Fibroblast of skin of scalp (primary cell): ENCODE measurements at regions not wholly inside any gene's neighbourhood (a gene's known extent, or its start where the extent isn't known, plus 50 kb on each side); places are given as distances from the start of the nearest gene placed in this dataset.
"Not testable (repeated sequence)": the region's sequence is repeated elsewhere in the genome, so short reads cannot be mapped to it uniquely, and the experiment has no call there.

ENCODE experiments used
- DNase-seq: peaks from one replicate; pipeline ENCODE4 v3.0.0-alpha.2; 2013

DNA sequence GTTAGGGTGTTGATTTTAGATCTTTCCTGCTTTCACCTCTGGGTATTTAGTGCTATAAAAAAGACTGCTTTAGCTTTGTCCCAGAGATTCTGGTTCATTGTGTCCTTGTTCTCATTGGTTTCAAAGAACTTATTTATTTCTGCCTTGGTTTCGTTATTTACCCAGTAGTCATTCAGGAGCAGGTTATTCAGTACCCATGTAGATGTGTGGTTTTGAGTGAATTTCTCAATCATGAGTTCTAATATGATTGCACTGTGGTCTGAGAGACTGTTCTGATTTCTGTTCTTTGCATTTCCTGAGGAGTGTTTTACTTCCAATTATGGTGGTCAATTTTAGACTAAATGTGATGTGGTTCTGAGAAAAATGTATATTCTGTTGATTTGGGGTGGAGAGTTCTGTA, 167.1 kb upstream of the KYNU start:
- no peak for DNase-seq

DNA sequence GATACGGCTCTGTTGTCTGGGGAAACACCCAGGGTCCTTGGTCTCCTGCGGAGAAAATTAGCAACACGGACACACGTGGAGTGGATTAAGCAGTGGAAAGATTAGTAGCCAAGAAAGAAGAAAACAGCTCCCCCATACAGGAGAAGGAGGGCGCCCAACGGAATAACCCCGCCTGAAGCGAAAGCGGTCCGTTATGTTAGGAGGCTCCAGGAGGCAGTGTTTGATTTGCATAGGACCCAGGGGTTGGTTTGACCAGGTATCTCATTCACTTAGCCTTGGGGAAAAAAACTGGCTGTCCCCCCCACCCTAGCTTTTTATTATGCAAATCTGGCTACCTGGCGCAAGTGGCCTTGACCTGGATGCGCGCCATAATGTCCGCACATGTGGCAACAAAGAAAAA, 170.1 kb upstream of the KYNU start:
- no peak for DNase-seq

DNA sequence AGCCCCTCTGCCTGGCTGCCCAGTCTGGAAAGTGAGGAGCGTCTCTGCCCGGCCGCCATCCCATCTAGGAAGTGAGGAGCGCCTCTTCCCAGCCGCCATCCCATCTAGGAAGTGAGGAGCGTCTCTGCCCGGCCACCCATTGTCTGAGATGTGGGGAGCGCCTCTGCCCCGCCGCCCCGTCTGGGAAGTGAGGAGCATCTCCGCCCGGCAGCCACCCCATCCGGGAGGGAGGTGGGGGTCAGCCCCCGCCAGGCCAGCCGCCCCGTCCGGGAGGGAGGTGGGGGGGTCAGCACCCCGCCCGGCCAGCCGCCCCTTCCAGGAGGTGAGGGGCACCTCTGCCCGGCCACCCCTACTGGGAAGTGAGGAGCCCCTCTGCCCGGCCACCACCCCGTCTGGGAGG, 175.1 kb upstream of the KYNU start:
- DNase-seq, result not testable (repeated sequence)

DNA sequence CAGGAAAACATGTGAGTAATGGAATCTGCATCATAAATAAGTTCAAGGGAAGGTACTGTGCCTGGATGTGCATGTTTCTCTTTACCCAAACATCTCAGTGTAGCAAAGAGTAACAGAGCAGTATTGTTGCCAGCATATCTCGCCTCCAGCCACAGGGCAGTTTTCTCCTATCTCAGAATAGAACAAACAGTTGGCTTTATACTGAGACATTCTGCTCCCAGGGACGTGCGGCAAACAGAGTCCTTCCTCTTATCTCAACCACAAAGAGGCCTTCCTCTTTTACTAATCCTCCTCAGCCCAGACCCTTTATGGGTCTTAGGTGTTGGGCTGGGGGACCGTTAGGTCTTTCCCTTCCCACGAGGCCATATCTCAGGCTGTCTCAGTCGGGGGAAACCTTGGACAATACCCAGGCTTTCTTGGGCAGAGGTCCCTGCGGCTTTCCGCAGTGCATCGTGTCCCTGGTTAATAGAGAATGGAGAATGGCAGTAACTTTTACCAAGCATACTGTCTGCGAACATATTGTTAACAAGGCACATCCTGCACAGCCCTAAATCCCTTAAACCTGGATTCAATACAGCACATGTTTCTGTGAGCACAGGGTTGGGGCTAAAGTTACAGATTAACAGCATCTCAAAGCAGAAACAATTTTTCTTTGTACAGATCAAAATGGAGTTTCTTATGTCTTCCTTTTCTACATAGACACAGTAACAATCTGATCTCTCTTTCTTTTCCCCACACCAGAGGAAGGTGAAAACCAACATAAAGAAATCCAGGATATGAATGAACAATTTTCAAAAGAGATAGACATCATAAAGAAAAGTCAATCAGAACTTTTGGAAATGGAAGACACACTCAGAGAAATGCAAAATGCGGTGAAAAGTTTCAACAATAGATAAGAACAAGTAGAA, 181.9 kb upstream of the KYNU start:
- DNase-seq, result not testable (repeated sequence)

DNA sequence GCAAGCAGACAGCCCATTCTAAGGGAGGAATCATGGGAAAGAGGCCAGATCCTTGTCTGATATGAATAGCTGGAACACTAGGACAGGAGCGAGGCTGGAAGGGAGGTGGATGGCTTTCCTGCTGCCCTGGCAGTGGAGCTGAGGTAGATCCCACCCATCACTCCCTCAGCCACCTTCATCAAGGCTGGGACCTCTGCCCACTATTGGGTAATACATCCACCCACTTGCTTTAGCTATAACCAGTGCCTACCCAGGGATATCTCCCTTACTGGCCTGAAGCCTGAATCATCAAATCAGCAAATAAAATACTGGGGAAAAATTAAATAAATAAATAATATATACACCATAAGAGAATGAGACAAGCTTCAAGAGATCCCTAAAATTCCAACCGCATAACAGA, 183.2 kb upstream of the KYNU start:
- DNase-seq, result no peak

DNA sequence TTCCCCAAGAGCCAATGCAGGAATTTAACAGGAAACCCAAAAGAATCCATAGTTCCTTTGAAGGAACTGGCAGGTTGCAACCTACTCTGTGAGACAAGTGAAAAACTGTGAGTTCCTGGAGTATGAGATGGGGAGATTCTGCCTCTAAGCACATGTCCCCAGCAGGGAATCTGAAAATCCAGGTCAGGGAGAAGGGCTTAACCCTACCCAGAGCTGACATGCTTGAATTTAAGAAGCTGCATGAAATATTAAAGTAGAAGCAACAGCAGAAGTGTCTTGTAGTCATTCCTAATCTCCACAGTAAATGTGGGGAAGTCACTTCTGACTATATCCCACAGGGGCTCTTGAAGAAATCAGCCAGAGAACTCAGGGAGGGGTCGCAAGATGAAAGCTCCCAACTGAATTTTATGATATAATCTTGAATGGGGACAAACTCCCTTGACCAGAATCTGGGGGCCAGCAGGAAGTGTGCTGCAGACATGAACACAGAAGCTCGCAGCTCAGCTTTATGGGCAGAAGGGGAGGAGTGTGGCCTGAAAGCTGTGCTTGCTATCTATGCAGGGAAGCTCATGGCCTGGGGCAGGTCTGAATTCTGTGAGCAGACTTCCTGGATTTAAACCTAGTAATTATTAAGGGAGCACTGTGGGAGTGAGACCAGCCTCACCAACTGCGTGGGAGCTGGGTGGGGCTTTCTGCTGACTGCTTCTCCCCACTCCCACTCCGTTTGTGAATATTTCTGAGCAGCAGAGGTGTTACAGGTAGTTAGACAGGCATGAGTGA, 184.1 kb upstream of the KYNU start:
- no peak for DNase-seq

DNA sequence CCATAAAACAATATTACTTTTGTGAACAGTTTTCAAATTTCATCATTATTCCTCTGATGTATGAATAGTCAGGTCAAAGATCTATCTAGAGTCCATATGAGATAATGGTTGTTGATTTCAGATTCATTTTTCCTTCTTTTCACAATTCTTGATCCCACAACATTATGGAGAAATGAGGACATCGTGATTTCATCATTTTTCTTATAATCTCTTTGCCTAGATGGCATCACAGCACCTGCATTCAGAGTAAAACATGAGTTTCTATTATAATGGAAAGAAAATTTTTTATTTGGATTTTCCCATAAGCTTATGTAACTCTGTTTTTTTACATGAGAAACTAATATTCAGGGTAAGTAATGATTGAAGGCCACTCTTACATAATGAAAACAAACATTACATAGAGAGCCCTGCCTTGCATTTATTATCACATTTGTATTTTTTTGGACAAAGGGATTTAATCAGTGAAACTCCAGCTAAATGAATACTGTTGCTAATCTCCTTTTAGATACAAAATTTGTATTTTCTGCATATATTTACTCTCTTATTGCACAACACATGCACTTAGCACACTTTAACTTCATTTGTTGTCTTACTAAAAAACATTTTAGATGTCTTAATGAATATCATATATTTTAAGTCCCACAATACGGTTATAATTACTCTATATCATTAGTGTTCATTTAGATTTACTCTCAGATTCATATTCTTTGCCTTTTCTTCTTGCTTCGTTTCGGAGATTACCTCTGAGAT, 188.4 kb upstream of the KYNU start:
- no peak for DNase-seq

DNA sequence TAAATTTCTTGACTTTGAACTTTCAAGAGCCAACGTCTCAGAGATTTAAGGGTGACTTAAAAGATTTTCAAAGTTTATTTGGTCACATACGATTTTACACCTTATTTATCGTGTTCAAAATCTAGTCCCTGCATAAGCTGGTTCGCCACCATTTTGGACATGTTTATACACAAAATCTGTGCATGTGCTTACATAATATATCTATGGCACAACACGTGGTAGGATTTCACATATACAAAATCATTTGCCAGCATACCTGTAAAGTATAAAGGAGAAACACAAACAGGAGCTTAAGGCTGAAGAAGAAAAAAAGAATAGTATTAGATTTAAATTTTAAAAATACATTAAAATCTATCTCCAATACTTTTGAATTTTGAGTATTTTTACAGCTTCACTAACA, 190.0 kb upstream of the KYNU start:
- DNase-seq, result no peak

DNA sequence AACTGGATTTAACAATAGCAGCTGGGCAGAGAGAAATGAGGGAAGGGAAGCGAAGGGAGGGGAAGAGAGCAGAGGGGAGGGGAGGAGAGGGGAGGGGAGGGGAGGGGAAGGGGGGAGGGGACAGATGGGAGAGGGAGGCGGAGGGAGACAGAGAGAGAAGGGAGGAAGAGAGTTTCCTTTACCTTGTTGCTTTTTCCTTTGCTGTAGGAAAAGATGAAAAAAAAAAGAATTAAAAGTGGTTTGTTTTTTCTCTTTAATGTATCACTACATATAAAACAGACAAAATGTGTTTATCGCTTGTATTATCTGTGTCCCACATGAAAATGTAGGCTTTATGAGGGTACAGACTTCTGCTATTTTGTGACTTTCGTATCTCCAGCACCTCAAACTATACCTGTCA, 190.4 kb upstream of the KYNU start:
- DNase-seq, result no peak

DNA sequence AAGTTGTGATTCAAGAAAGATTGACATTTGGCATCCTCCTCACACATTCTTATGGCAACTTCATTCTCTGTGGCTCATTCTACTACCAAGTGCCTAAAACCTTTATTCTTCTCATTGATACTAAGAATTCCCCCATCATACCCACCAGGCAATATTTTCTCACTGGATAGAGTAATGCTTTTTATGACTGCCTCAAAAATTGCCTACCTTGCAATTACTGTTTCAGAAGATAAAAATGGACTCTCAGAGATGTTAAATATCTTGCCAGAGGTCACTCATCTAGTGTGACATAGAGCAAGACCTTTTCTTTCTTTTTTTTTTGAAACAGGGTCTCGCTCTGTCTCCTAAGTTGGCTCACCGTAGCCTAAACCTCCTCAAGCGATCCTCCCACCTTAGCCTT, 192.8 kb upstream of the KYNU start:
- DNase-seq, result no peak

DNA sequence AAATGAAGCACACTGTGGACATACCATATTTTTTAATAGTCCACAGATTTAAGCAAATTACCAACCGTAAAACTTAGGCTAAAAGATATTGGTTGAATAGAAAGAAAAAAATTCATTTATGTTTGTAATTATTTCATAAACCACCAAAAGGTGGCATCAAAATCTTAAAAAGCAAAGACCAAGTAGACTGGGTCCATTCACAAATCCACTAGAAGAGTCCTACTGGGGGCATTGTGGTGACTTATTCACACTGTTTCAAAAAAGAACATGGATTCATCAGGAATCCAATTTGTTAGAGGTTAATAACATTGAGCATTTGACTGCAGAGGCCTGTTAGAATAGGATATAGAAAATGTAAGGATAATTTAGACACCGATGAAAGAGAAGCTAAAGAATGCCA, 194.9 kb upstream of the KYNU start:
- DNase-seq, result peak; percentile 37

DNA sequence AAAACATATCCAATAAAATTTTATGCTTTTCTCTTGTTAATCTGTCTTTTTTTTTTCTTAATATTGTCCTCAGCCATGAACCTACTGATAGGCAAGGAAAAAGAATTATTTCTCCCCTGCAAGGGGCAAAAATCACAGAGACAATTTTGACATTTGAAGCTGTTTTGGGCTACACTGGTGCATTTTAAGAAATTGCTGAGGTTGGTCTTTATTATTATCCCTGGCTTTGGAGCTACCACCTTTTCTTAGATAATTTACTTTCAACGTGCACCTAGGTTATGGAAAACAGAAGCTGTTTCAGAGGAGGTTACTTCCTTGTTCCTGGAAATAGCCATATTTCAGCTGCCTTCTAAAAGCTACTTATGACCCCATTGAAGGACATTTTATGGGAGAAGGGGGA, 195.5 kb upstream of the KYNU start:
- no peak for DNase-seq

DNA sequence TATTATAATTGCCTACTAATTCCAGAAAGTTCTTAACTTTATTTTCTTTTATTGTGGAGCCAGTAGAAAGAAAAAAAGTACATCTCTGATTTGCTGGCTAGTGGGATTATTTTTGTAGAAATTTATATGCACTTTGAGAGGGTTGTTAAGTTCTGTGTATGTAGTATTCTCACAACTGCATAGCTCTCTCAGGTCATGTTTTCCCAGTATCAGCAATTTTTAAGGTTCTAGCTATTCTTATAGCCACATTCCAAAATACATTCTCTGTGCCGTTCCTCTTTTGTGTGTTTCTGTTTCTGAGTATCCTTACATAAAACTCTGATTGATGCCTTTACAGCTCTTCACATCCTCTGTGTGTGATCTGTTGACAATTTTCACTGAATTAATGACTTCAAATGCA, 199.3 kb upstream of the KYNU start:
- no peak for DNase-seq

DNA sequence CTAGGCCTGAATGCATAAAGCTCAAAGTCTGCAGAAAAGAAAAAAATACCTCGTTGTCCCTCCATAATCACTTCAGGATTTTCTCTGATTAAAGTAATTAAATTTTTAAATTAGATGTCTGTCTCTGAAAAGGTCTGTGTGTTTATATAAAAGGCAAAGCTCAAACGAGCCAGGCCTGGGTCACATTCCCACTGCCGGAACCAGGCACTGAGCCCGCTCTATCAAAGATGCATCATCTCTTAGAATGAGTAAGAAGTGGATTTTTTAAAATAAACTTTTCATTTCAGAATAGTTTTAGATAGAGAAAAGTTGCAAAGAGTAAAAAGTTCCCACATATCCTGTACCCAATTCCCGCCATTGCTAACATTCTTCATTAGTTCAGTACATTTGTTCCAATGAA, 202.1 kb upstream of the KYNU start:
- DNase-seq, result no peak

DNA sequence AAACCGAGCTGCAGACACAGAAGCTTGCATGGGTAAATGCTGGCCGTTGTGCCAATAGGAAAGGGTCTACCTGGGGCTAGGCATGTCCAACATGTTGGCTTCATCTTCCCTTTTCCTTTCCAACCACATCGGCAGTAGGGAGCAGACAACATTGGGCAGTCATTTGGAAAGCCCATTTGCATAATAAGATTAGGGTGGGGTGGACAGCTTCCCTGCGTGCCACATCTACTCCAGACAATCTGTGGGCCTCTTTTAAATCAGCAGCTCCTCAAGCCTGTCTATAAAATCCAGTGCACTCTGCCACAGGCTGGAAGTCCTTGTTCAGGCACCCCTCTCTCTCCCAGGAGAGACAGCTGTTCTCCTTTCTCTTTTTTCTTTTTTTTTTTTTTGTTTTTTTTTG, 203.6 kb upstream of the KYNU start:
- no peak for DNase-seq

DNA sequence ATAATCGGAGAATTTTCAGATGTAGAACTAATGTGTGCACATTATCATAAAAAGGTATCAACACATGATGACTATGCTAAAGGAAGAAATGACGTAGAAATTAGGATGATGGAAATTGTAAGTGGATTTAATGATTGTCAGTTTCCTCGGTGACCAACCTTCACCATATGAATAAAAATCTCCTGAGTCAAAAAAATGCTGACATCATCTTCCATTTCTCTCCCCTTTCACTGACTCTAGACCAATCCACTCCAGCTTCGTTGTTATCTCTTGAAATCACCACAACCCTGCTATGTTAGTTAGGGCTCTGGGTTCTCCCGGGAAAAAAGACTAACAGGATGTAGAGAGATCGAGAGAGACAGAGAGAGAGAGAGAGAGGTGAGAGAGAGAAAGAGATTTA, 204.8 kb upstream of the KYNU start:
- no peak for DNase-seq

DNA sequence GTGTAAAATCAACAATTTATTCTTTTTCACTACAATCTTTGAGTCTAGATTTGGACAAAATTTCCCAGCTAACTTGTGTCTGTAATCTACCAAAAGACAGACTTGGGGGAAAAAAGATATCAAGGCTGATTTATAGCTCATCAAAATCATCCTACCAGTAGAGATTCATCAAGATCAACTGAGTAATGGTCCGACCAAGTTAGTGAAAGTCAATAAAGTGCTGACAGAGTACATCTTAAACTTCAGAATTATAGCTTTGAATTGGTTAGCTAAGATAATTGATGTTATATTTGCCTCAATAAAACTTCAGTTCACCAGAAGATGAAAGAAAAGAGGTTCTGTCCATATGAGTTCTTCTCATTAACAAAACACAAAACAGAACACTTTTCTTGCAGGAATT, 207.1 kb upstream of the KYNU start:
- no peak for DNase-seq

DNA sequence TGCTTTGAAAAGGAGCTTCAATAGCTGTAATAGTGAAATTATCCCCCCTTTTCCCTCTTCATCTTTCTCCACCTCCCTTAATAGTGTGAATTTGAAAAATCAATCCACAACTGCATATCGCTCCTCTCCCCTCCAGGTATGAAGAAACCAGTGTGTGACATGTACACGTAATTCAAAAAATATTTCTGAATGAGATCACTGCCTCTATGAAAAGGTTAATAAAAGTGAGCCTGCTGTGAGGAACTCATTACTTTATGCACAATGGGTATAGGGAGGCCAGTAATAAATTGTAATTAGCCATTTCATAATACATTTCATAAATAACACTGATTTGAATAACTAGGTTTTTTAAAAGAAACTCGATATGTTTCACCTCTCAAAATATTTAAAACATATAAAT, 209.0 kb upstream of the KYNU start:
- DNase-seq, result no peak

DNA sequence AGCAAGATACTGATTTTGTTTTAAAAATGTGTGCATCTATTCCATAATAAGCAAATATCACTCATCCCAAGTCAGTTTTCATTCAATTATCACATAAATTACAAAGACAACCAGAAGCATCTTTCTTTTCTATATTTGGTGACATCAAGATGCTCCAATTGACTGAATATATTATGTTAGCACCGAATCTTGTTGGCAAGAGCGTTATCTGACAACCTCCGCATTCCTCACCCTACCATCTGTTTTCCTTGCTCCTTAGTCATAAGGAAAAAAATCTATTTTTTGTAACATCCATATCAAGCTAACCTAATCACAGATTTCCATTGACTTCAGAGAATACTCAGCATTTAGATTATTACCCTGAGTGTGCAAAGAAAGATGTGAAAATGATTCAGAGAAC, 212.2 kb upstream of the KYNU start:
- no peak for DNase-seq

DNA sequence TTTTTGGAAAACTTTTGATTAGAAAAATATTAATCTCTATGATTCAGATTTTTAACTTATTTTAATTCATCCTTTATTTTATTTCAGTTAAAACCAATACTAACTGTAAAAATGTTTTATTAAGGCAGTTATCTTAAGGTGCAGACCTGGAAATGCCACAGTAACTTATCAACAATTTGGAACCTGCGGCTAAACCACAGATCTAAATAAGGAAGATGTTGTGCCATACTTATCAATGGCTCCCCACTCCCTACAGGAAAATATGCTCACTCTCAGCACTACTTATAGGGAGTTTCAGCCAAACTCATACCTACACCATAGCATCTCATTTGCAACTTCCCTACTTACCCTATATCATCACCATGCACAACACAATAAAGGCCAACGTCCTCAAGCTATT, 226.9 kb upstream of the KYNU start:
- DNase-seq, result no peak

DNA sequence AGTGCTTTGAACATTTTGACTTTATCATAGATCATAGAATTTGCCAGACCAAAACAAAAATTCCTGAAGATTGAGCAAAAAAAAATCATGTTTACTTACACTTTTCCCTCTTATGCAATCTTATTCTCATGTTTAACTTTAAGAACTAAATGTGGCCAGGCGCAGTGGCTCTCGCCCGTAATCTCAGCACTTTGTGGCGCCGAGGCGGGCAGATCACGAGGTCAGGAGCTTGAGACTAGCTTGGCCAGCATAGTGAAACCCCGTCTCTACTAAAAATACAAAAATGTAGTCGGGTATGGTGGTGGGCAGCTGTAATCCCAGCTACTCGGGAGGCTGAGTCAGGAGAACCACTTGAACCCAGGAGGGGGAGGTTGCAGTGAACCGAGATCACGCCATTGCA, 227.9 kb upstream of the KYNU start:
- no peak for DNase-seq

DNA sequence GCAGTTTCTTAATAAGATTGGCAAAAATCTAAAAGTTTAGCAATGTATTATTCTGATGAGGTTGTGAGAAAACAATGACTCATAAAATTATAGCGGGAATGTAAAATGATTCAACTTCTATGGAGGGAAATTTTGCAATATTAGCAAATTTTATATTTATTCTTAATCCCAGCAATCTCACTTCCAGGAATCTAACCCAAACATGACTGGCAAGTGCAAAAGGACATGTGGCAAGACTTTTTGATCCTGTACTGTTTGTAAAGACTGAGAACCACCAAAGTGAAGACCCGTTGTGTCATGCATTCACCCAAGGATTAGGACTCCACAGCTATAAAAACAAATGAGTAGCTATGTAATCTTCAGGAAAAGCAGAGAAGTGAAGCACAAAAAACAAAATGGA, 234.8 kb upstream of the KYNU start:
- DNase-seq, result peak; percentile 2

DNA sequence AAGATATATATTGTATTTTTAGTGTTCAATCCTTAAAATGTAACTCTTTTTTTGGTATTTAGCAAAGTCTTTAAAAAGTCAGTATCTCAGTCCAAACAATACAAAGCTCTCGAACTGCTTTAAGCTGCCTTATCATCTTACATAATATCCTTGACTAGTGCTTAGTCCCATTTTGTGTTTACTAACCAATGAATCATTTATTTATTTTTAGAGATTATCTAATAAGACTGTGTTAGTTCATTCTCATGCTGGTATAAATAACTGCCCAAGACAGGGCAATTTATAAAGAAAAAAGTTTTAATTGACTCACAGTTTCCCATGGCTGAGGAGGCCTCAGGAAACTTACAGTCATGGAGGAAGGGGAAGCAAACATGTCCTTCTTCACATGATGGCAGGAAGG, 248.3 kb upstream of the KYNU start:
- DNase-seq, result no peak
